SK-N-SH (cell line): ENCODE measurements at regions not wholly inside any gene's neighbourhood (a gene's known extent, or its start where the extent isn't known, plus 50 kb on each side); places are given as distances from the start of the nearest gene placed in this dataset.

Experiments used
- CTCF ChIA-PET: fragments of 300-600, 350-600 bp; formaldehyde crosslinking; extraction: SDS; loops from one replicate; lab custom pipeline; 2021; lab: Yijun Ruan, JAX
- POLR2A ChIA-PET: fragments of 350-600 bp; sonication (Branson Sonifier 250); formaldehyde crosslinking; extraction: SDS; loops from one replicate; lab custom pipeline; 2020; ENCODE audit warnings: antibody characterized with exemption, inconsistent platforms; lab: Yijun Ruan, JAX
- DNase-seq: peaks from one replicate; pipeline ENCODE4 v3.0.0; 2012
- H2AFZ ChIP-seq: fragments of 200-600 bp; sonication (generic); 2 replicates; pipeline ENCODE4 v1.8.1; 2016; ENCODE audit warnings: antibody characterized with exemption, mild to moderate bottlenecking, low read depth
- H3F3A ChIP-seq: fragments of 200-600 bp; sonication (generic); replicated peaks from 2 replicates; pipeline ENCODE3; 2016; ENCODE audit warnings: antibody characterized with exemption, mild to moderate bottlenecking; ENCODE audit not compliant: insufficient read depth
- H3K27ac ChIP-seq, 2 experiments: fragments of 200-500 bp in 1 of 2; fragments of 200-600 bp in 1 of 2; sonication (Bioruptor generic) in 1 of 2; sonication (generic), shearing (Covaris generic) in 1 of 2; 2 replicates each; pipeline versions ENCODE4 v1.5.1 to v1.6.1; 2014 to 2016; ENCODE audit warnings: low read depth in 2 of 2, inconsistent platforms in 1 of 2, low read length in 1 of 2, mild to moderate bottlenecking in 1 of 2, mixed read lengths in 1 of 2
- H3K27me3 ChIP-seq: fragments of 200-600 bp; sonication (generic), shearing (Covaris generic); 2 replicates; pipeline ENCODE4 v1.6.1; 2016; ENCODE audit warnings: mixed run types; ENCODE audit not compliant: insufficient read depth
- H3K36me3 ChIP-seq, 2 experiments: fragments of 200-500 bp in 1 of 2; fragments of 200-600 bp in 1 of 2; sonication (Bioruptor generic) in 1 of 2; sonication (generic) in 1 of 2; replicated peaks in 1 of 2; 2 replicates each; pipeline versions ENCODE3 to v1.5.1; 2014 to 2016; ENCODE audit warnings: low read length in 1 of 2, mild to moderate bottlenecking in 1 of 2; ENCODE audit not compliant: insufficient read depth in 2 of 2, control insufficient read depth in 1 of 2
- H3K4me1 ChIP-seq, 2 experiments: fragments of 200-500 bp in 1 of 2; fragments of 200-600 bp in 1 of 2; sonication (Bioruptor generic) in 1 of 2; sonication (generic), shearing (Covaris generic) in 1 of 2; 2 replicates each; pipeline versions ENCODE4 v1.5.1 to v1.6.1; 2014 to 2016; ENCODE audit warnings: low read depth in 1 of 2, low read length in 1 of 2, mixed run types in 1 of 2; ENCODE audit not compliant: insufficient read depth in 2 of 2, control insufficient read depth in 1 of 2
- H3K4me2 ChIP-seq: fragments of 200-600 bp; sonication (generic), shearing (Covaris generic); 2 replicates; pipeline ENCODE4 v1.6.1; 2017; ENCODE audit warnings: mixed run types
- H3K4me3 ChIP-seq, 2 experiments: fragments of 200-500 bp in 1 of 2; fragments of 200-600 bp in 1 of 2; sonication (Bioruptor generic) in 1 of 2; sonication (generic), shearing (Covaris generic) in 1 of 2; 2 replicates each; pipeline versions ENCODE4 v1.5.1 to v1.8.1; 2014 to 2016; ENCODE audit warnings: low read depth in 2 of 2, inconsistent platforms in 1 of 2, low read length in 1 of 2, mild to moderate bottlenecking in 1 of 2, mixed read lengths in 1 of 2, moderate library complexity in 1 of 2
- H3K79me2 ChIP-seq: fragments of 200-600 bp; sonication (generic); 2 replicates; pipeline ENCODE4 v1.8.1; 2017; ENCODE audit warnings: mild to moderate bottlenecking; ENCODE audit not compliant: insufficient read depth
- H3K9ac ChIP-seq: fragments of 200-600 bp; sonication (generic); 2 replicates; pipeline ENCODE4 v1.6.1; 2017; ENCODE audit warnings: mixed run types
- H3K9me2 ChIP-seq: fragments of 200-600 bp; sonication (generic); 2 replicates; pipeline ENCODE4 v1.6.1; 2017; ENCODE audit warnings: mixed run types
- H3K9me3 ChIP-seq: fragments of 200-600 bp; sonication (generic); 2 replicates; pipeline ENCODE4 v1.6.1; 2017; ENCODE audit warnings: mixed run types, mild to moderate bottlenecking, moderate library complexity
- H4K20me1 ChIP-seq: fragments of 200-600 bp; sonication (generic); 2 replicates; pipeline ENCODE4 v1.6.1; 2017; ENCODE audit warnings: mild to moderate bottlenecking, mixed run types; ENCODE audit not compliant: insufficient read depth
- MAX ChIP-seq: IDR thresholded peaks from 2 replicates; pipeline ENCODE4 v1.4.0; 2012; ENCODE audit warnings: low read depth
- NRF1 ChIP-seq: IDR thresholded peaks from 2 replicates; pipeline ENCODE4 v1.6.1; 2012; ENCODE audit warnings: low read depth, mild to moderate bottlenecking, low read length
- RFX5 ChIP-seq: IDR thresholded peaks from 2 replicates; pipeline ENCODE4 v1.6.1; 2012; ENCODE audit warnings: mild to moderate bottlenecking, improper control_type of control experiment, low read length
- SIN3A ChIP-seq: IDR thresholded peaks from 2 replicates; pipeline ENCODE4 v1.6.1; 2012; ENCODE audit warnings: low read depth, mild to moderate bottlenecking, low read length, moderate library complexity, borderline replicate concordance
- TCF12 ChIP-seq: IDR thresholded peaks from 2 replicates; pipeline ENCODE4 v1.4.0; 2012
- USF2 ChIP-seq: fragments of 150-350 bp; IDR thresholded peaks from 2 replicates; pipeline ENCODE4 v1.6.1; 2017; ENCODE audit warnings: antibody characterized with exemption, low read length, low read depth, borderline replicate concordance
- WGBS: methylation state at CpG from one replicate; pipeline ENCODE4 v1.1.6; 2017; ENCODE audit warnings: low lambda C conversion rate; 5-methylcytosine and 5-hydroxymethylcytosine counted together
- TF ChIP-seq, protein P1 (sequence below): IDR thresholded peaks from 2 replicates; pipeline ENCODE4; 2012

DNA sequence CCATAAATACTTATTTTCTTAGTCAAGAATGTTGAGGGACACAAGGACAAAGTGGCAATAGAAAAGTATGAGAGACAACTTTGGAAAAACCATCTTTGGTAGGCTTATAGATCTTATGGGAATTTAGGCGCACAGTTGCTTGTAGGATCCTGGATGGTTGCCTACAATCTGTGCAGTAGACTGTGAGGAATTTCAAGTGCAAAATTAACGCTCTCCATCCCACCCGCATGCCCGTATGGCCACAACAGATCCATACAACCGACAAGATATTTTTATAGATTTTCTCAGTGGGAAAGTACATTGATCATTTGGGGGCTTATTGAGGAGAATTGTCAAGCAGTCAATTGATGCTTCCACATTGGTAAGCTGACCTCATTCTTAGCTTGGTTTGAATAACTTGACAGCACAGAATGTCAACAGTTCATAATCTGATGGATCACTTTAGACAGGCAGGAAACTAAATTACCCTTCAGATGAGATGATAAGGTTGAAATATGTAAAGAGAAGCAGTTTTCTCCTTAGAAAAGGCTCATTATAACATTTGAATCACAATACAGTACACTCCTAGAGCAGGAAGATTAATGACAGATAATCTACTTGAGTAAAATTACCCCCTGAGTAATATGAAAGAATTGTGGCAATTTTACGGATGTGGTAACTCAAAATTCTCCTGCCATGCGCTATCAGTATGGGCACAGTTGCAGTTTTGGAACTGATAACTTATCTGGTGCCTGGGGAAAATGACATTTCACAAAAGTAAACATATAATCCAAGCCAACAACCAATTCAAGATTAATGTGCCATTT is 479.7 kb downstream of the KIF20B start:
- no peak for DNase-seq
- H3K9me2 ChIP-seq, result no peaks in the 10 kb centered on the region
- no peaks in the 10 kb centered on the region for H4K20me1 ChIP-seq
- no peak overlapping the region for H3K4me2 ChIP-seq
- 13% methylated on average over 7 of the region's 7 CpGs for WGBS
- no peak overlapping the region for H3K9ac ChIP-seq
- no peaks in the 10 kb centered on the region for H3F3A ChIP-seq
- no peak overlapping the region for H2AFZ ChIP-seq
- ChIA-PET POLR2A (no interaction called here), CTCF (no interaction called here)
- H3K9me3 ChIP-seq, result no peaks in the 10 kb centered on the region
- no peak overlapping the region for H3K4me3 ChIP-seq
- no peaks in the 10 kb centered on the region for H3K36me3 ChIP-seq
- no peak overlapping the region for H3K27ac ChIP-seq
- no peaks in the 10 kb centered on the region for H3K4me1 ChIP-seq
- H3K27me3 ChIP-seq, result no peaks in the 10 kb centered on the region
- TF ChIP-seq TCF12 (no peak), RFX5 (no peak), USF2 (no peak), SIN3A (no peak)
- no peaks in the 10 kb centered on the region for H3K79me2 ChIP-seq

DNA sequence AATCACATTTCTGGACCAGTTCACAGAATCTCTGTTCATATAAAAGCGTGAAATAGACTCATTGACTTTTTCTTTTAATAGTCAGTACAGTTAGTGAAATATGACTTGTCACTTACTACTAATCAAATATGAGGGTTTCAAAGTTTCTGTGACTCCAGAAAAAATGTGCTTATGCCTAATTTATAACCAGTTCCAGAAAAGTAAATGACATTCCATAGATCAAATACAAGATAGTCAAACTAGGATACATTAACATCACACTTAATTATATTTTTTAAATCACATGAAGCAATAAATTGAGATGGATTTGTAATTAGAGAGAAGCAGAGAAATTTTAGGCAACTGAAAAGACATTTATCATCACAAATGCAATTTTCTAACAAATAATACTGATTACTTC is 491.4 kb downstream of the KIF20B start:
- H3K4me3 ChIP-seq, result no peak overlapping the region; a peak in 1 of 4 replicates
- H2AFZ ChIP-seq, result no peak overlapping the region
- no peak overlapping the region for H3K9ac ChIP-seq
- CTCF ChIA-PET, result no interaction called here
- POLR2A ChIA-PET, result no interaction called here
- no peaks in the 10 kb centered on the region for H3K79me2 ChIP-seq
- no peaks in the 10 kb centered on the region; the same call in 1 of the 2 replicates for H3K27me3 ChIP-seq
- DNase-seq, result no peak
- WGBS, result 0% methylated on average over 1 of the region's 1 CpG
- H3K36me3 ChIP-seq, result no peaks in the 10 kb centered on the region
- H3K27ac ChIP-seq, result 0 out of 4 replicates have a peak overlapping the region, but pooled peaks of 1 of the 2 experiments have one; percentile 4
- H3K9me3 ChIP-seq, result no peaks in the 10 kb centered on the region
- no peak overlapping the region for H3K4me2 ChIP-seq
- H3K9me2 ChIP-seq, result no peaks in the 10 kb centered on the region
- H4K20me1 ChIP-seq, result no peaks in the 10 kb centered on the region; the same call in 1 of the 2 replicates
- TF ChIP-seq, protein P1, sequence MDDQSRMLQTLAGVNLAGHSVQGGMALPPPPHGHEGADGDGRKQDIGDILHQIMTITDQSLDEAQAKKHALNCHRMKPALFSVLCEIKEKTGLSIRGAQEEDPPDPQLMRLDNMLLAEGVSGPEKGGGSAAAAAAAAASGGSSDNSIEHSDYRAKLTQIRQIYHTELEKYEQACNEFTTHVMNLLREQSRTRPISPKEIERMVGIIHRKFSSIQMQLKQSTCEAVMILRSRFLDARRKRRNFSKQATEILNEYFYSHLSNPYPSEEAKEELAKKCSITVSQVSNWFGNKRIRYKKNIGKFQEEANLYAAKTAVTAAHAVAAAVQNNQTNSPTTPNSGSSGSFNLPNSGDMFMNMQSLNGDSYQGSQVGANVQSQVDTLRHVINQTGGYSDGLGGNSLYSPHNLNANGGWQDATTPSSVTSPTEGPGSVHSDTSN, result no peak
- no peak for TF ChIP-seq NRF1
- TF ChIP-seq SIN3A, result no peak
- TF ChIP-seq MAX, result no peak
- TF ChIP-seq, all 33 proteins: peak for 0
- H3F3A ChIP-seq, result peaks cover 9% of the 10 kb centered on the region
- no peaks in the 10 kb centered on the region; a peak in 1 of 4 replicates for H3K4me1 ChIP-seq
